ENCODE measurements at regions not wholly inside any gene's neighbourhood (a gene's known extent, or its start where the extent isn't known, plus 50 kb on each side); places are given as distances from the start of the nearest gene placed in this dataset.

- H3K36me3 ChIP-seq (ENCODE audit: insufficient read depth, low read length), result no peaks in the 10 kb centered on the region
- H3K27ac ChIP-seq (ENCODE audit: low read length), result no peak overlapping the region
- H3K9ac ChIP-seq (ENCODE audit: low read length), result no peak overlapping the region
- no peak overlapping the region for H2AFZ ChIP-seq (ENCODE audit: low read depth, low read length)
- H3K4me3 ChIP-seq (ENCODE audit: low read length), result no peak overlapping the region
- H3K9me2 ChIP-seq (ENCODE audit: insufficient read depth, low read length), result no peaks in the 10 kb centered on the region
- H3F3A ChIP-seq (ENCODE audit: insufficient read depth, low read length, poor library complexity, severe bottlenecking), result no peaks in the 10 kb centered on the region
- H3K9me3 ChIP-seq (ENCODE audit: low read length), result no peaks in the 10 kb centered on the region
- H3K27me3 ChIP-seq (ENCODE audit: insufficient read depth, low read depth, low read length), result no peaks in the 10 kb centered on the region
- no peaks in the 10 kb centered on the region for H4K20me1 ChIP-seq (ENCODE audit: insufficient read depth)
- TF ChIP-seq EZH2 (IDR thresholded peaks at IDR 0.05; ENCODE audit: borderline replicate concordance, insufficient read depth, low read length, poor library complexity, severe bottlenecking) (no peak), POLR2AphosphoS5 (IDR thresholded peaks at IDR 0.05) (no peak), RAD21 (conservative IDR thresholded peaks at IDR 0.05) (no peak), MXI1 (conservative IDR thresholded peaks at IDR 0.05; ENCODE audit: poor library complexity, severe bottlenecking) (no peak), SMC3 (conservative IDR thresholded peaks at IDR 0.05; ENCODE audit: poor library complexity) (no peak), EP300 (conservative IDR thresholded peaks at IDR 0.05; ENCODE audit: poor library complexity, severe bottlenecking) (no peak), TAF1 (IDR thresholded peaks at IDR 0.05; ENCODE audit: low read depth) (no peak)
- TF ChIP-seq, protein P1, sequence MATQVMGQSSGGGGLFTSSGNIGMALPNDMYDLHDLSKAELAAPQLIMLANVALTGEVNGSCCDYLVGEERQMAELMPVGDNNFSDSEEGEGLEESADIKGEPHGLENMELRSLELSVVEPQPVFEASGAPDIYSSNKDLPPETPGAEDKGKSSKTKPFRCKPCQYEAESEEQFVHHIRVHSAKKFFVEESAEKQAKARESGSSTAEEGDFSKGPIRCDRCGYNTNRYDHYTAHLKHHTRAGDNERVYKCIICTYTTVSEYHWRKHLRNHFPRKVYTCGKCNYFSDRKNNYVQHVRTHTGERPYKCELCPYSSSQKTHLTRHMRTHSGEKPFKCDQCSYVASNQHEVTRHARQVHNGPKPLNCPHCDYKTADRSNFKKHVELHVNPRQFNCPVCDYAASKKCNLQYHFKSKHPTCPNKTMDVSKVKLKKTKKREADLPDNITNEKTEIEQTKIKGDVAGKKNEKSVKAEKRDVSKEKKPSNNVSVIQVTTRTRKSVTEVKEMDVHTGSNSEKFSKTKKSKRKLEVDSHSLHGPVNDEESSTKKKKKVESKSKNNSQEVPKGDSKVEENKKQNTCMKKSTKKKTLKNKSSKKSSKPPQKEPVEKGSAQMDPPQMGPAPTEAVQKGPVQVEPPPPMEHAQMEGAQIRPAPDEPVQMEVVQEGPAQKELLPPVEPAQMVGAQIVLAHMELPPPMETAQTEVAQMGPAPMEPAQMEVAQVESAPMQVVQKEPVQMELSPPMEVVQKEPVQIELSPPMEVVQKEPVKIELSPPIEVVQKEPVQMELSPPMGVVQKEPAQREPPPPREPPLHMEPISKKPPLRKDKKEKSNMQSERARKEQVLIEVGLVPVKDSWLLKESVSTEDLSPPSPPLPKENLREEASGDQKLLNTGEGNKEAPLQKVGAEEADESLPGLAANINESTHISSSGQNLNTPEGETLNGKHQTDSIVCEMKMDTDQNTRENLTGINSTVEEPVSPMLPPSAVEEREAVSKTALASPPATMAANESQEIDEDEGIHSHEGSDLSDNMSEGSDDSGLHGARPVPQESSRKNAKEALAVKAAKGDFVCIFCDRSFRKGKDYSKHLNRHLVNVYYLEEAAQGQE (IDR thresholded peaks at IDR 0.05; ENCODE audit: borderline replicate concordance), result no peak
- TF ChIP-seq, protein P2, sequence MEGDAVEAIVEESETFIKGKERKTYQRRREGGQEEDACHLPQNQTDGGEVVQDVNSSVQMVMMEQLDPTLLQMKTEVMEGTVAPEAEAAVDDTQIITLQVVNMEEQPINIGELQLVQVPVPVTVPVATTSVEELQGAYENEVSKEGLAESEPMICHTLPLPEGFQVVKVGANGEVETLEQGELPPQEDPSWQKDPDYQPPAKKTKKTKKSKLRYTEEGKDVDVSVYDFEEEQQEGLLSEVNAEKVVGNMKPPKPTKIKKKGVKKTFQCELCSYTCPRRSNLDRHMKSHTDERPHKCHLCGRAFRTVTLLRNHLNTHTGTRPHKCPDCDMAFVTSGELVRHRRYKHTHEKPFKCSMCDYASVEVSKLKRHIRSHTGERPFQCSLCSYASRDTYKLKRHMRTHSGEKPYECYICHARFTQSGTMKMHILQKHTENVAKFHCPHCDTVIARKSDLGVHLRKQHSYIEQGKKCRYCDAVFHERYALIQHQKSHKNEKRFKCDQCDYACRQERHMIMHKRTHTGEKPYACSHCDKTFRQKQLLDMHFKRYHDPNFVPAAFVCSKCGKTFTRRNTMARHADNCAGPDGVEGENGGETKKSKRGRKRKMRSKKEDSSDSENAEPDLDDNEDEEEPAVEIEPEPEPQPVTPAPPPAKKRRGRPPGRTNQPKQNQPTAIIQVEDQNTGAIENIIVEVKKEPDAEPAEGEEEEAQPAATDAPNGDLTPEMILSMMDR (IDR thresholded peaks at IDR 0.05; ENCODE audit: poor library complexity, severe bottlenecking), result no peak
- no peaks in the 10 kb centered on the region for H3K79me2 ChIP-seq (replicated peaks; ENCODE audit: insufficient read depth, low read length)
- no peak overlapping the region for H3K4me2 ChIP-seq (ENCODE audit: low read length)
Observed at GRCh38 chr12:124115976-124116690, 143.1 kb downstream of the ZNF664 start.

DNA sequence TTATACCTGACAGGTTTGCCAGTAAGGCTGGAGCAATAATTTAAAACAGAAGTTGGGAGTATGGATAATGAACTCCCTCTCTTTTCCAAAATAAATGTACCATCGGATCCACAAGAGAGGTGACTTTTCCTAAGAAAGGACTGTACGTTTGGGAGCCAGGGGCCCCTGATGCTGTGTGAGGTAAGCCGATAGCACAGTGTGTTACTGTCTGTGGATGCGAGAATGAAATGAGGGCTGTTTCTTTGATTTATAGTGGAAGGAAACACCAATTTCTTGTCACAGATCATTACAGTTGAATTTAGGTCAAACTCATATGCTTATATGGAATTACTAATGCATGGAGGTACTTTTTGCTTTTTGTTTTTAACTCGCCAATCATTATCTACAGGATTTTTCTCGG is 147.7 kb downstream of the ZNF664 start:
- Histone ChIP-seq H2AFZ (ENCODE audit: low read depth, low read length) (no peak overlapping the region), H3K4me2 (ENCODE audit: low read length) (no peak overlapping the region)
- TF ChIP-seq, protein P1 (IDR thresholded peaks at IDR 0.05; ENCODE audit: borderline replicate concordance), result no peak
- TF ChIP-seq TAF1 (IDR thresholded peaks at IDR 0.05; ENCODE audit: low read depth) (no peak), MXI1 (conservative IDR thresholded peaks at IDR 0.05; ENCODE audit: poor library complexity, severe bottlenecking) (no peak), EZH2 (IDR thresholded peaks at IDR 0.05; ENCODE audit: borderline replicate concordance, insufficient read depth, low read length, poor library complexity, severe bottlenecking) (no peak), RAD21 (conservative IDR thresholded peaks at IDR 0.05) (no peak), SMC3 (conservative IDR thresholded peaks at IDR 0.05; ENCODE audit: poor library complexity) (no peak), POLR2AphosphoS5 (IDR thresholded peaks at IDR 0.05) (no peak), EP300 (conservative IDR thresholded peaks at IDR 0.05; ENCODE audit: poor library complexity, severe bottlenecking) (no peak)
- TF ChIP-seq, protein P2 (IDR thresholded peaks at IDR 0.05; ENCODE audit: poor library complexity, severe bottlenecking), result no peak

More for the DNA sequence above, 147.7 kb downstream of the ZNF664 start:
- Histone ChIP-seq H3K9me3 (ENCODE audit: low read length) (no peaks in the 10 kb centered on the region), H3K9ac (ENCODE audit: low read length) (no peak overlapping the region), H3K79me2 (replicated peaks; ENCODE audit: insufficient read depth, low read length) (no peaks in the 10 kb centered on the region), H3K27me3 (ENCODE audit: insufficient read depth, low read depth, low read length) (no peaks in the 10 kb centered on the region), H3K36me3 (ENCODE audit: insufficient read depth, low read length) (no peaks in the 10 kb centered on the region), H3K27ac (ENCODE audit: low read length) (no peak overlapping the region), H4K20me1 (ENCODE audit: insufficient read depth) (no peaks in the 10 kb centered on the region), H3K9me2 (ENCODE audit: insufficient read depth, low read length) (no peaks in the 10 kb centered on the region), H3F3A (ENCODE audit: insufficient read depth, low read length, poor library complexity, severe bottlenecking) (no peaks in the 10 kb centered on the region), H3K4me3 (ENCODE audit: low read length) (no peak overlapping the region)

All from neural cell (in vitro differentiated cells).